ENCODE measurements at regions not wholly inside any gene's neighbourhood (a gene's known extent, or its start where the extent isn't known, plus 50 kb on each side); places are given as distances from the start of the nearest gene placed in this dataset.
"Not testable (repeated sequence)": the region's sequence is repeated elsewhere in the genome, so short reads cannot be mapped to it uniquely, and the experiment has no call there.

- not testable (repeated sequence) for TF ChIP-seq CTCF (optimal IDR thresholded peaks at IDR 0.05 in 1 of 3, IDR thresholded peaks at IDR 0.05 in 1 of 3, conservative IDR thresholded peaks at IDR 0.05 in 1 of 3; ENCODE audit: extremely low read depth in 1 of 3, insufficient read depth in 2 of 3, low read length in 3 of 3); EZH2 (IDR thresholded peaks at IDR 0.05; ENCODE audit: low read length)
Measured at GRCh38 chrX:40863260-40863659, 127.9 kb upstream of the MED14 start.

Data from keratinocyte (primary cell).